Loucy (cell line): ENCODE measurements at regions not wholly inside any gene's neighbourhood (a gene's known extent, or its start where the extent isn't known, plus 50 kb on each side); places are given as distances from the start of the nearest gene placed in this dataset.

Experiments
- H2AFZ ChIP-seq: fragments of 200-600 bp; sonication (generic); 2 replicates; pipeline ENCODE4 v1.6.0; 2016; ENCODE audit warnings: antibody characterized with exemption, mild to moderate bottlenecking, low read length, moderate library complexity
- H3F3A ChIP-seq: fragments of 200-600 bp; 2 replicates; pipeline ENCODE4 v1.6.0; 2016; ENCODE audit warnings: antibody characterized with exemption, low read depth, mild to moderate bottlenecking
- H3K27me3 ChIP-seq: fragments of 200-600 bp; sonication (generic); 2 replicates; pipeline ENCODE4 v1.6.1; 2014; ENCODE audit warnings: low read length, mild to moderate bottlenecking; ENCODE audit not compliant: insufficient read depth, poor library complexity, severe bottlenecking
- H3K36me3 ChIP-seq: fragments of 200-600 bp; sonication (generic); 2 replicates; pipeline ENCODE4 v1.6.1; 2016; ENCODE audit warnings: low read length; ENCODE audit not compliant: insufficient read depth
- H3K4me1 ChIP-seq: fragments of 200-600 bp; sonication (generic); 2 replicates; pipeline ENCODE4 v1.5.1; 2014; ENCODE audit warnings: low read length, mild to moderate bottlenecking; ENCODE audit not compliant: insufficient read depth, poor library complexity, severe bottlenecking
- H3K4me2 ChIP-seq: fragments of 200-600 bp; sonication (generic); 2 replicates; pipeline ENCODE4 v1.6.0; 2014; ENCODE audit warnings: antibody characterized with exemption, low read length, low read depth, mild to moderate bottlenecking; ENCODE audit not compliant: poor library complexity, severe bottlenecking
- H3K4me3 ChIP-seq: fragments of 200-600 bp; sonication (generic); 2 replicates; pipeline ENCODE4 v1.5.1; 2014; ENCODE audit warnings: low read length, mild to moderate bottlenecking, mixed read lengths; ENCODE audit not compliant: poor library complexity, severe bottlenecking
- H3K79me2 ChIP-seq: fragments of 200-600 bp; sonication (generic); 2 replicates; pipeline ENCODE4 v1.6.1; 2014; ENCODE audit warnings: low read length; ENCODE audit not compliant: insufficient read depth
- H3K9ac ChIP-seq: fragments of 200-600 bp; sonication (generic); 2 replicates; pipeline ENCODE4 v1.6.0; 2014; ENCODE audit warnings: mild to moderate bottlenecking, low read depth, low read length, moderate library complexity; ENCODE audit not compliant: poor library complexity, severe bottlenecking
- H3K9me2 ChIP-seq: fragments of 200-600 bp; sonication (generic); replicated peaks from 2 replicates; pipeline ENCODE4 v1.6.1; 2016; ENCODE audit warnings: low read depth, low read length, mixed read lengths
- H3K9me3 ChIP-seq: fragments of 200-600 bp; sonication (generic); 2 replicates; pipeline ENCODE4 v1.6.1; 2014; ENCODE audit warnings: mild to moderate bottlenecking, antibody characterized with exemption, low read length, low read depth; ENCODE audit not compliant: insufficient read depth
- H4K20me1 ChIP-seq: fragments of 200-600 bp; sonication (generic); 2 replicates; pipeline ENCODE4 v1.6.0; 2014; ENCODE audit warnings: antibody characterized with exemption, low read length, mild to moderate bottlenecking; ENCODE audit not compliant: insufficient read depth, poor library complexity, severe bottlenecking
- EZH2phosphoT487 ChIP-seq: fragments of 200-600 bp; IDR thresholded peaks from 2 replicates; pipeline ENCODE4 v1.6.1; 2018; ENCODE audit warnings: antibody characterized with exemption, mild to moderate bottlenecking, moderate library complexity, borderline replicate concordance
- TF ChIP-seq, protein P1 (sequence below): fragments of 200-600 bp; sonication (generic); conservative IDR thresholded peaks from 2 replicates; pipeline ENCODE4 v1.5.1; 2014; ENCODE audit warnings: mild to moderate bottlenecking, antibody characterized with exemption, low read length

DNA sequence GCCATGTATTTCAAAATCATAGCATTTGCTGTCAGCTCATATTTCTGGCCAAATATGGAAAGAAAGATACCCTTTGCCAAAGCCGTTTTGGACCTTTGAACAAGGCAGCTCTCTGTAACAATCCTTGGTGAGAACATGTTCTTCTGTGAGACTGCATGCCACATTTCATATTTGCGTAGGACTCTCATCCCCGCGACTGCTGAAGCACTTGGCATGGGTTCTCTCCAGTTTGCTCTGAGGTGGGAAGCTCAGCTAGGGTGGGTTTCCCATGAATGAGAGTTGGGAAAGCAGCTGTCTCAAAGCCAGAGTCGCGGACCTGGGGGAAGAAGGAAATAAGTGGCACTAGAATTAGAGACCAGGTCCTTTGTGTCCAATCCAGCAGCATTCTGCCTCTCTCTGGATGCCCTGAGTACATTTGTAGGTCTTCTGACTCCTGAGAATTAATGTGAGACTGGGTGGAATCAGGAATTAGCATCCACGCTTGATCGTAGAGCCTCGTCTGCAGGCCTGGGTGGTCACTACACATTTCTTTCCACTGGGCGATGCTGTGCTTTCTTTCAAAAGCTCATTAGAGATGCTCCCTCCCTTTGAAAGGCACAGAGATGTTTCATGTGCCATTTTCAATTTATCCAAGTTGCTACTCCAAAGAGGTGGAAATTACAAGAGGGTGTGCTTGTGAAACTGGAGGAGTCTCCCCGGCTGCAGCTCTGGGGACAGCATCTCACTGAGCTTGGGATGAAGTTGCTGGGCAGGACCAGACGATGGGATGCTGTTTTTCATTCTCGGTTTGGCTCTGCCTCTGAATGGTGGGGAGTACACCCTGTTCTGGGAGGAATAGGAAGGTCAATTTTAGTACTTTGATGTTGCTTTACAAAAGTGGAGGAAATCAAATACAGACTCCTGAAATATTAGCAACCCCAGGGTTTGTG, 197.2 kb downstream of the GADD45G start:
- H3K4me3 ChIP-seq: no peak overlapping the region
- H4K20me1 ChIP-seq: no peaks in the 10 kb centered on the region
- no peaks in the 10 kb centered on the region for H3K36me3 ChIP-seq
- H2AFZ ChIP-seq: no peak overlapping the region
- no peaks in the 10 kb centered on the region for H3K9me3 ChIP-seq
- H3K9me2 ChIP-seq: no peaks in the 10 kb centered on the region
- no peaks in the 10 kb centered on the region for H3K79me2 ChIP-seq
- H3K4me1 ChIP-seq: no peaks in the 10 kb centered on the region
- H3K9ac ChIP-seq: no peak overlapping the region
- H3K27me3 ChIP-seq: no peaks in the 10 kb centered on the region
- H3F3A ChIP-seq: no peaks in the 10 kb centered on the region
- no peak overlapping the region for H3K4me2 ChIP-seq
- TF ChIP-seq, protein P1, sequence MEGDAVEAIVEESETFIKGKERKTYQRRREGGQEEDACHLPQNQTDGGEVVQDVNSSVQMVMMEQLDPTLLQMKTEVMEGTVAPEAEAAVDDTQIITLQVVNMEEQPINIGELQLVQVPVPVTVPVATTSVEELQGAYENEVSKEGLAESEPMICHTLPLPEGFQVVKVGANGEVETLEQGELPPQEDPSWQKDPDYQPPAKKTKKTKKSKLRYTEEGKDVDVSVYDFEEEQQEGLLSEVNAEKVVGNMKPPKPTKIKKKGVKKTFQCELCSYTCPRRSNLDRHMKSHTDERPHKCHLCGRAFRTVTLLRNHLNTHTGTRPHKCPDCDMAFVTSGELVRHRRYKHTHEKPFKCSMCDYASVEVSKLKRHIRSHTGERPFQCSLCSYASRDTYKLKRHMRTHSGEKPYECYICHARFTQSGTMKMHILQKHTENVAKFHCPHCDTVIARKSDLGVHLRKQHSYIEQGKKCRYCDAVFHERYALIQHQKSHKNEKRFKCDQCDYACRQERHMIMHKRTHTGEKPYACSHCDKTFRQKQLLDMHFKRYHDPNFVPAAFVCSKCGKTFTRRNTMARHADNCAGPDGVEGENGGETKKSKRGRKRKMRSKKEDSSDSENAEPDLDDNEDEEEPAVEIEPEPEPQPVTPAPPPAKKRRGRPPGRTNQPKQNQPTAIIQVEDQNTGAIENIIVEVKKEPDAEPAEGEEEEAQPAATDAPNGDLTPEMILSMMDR: no peak
- no peak for TF ChIP-seq EZH2phosphoT487

GRCh38 chr9:89802781-89803355, 198.1 kb downstream of the GADD45G start:
- Histone ChIP-seq H3K4me3 (no peak overlapping the region), H3K79me2 (no peaks in the 10 kb centered on the region), H3K36me3 (no peaks in the 10 kb centered on the region), H3K9ac (no peak overlapping the region), H3K4me1 (no peaks in the 10 kb centered on the region), H3K9me3 (no peaks in the 10 kb centered on the region), H3F3A (no peaks in the 10 kb centered on the region), H3K9me2 (no peaks in the 10 kb centered on the region), H3K4me2 (no peak overlapping the region), H2AFZ (no peak overlapping the region), H3K27me3 (no peaks in the 10 kb centered on the region), H4K20me1 (no peaks in the 10 kb centered on the region)
- TF ChIP-seq, protein P1: no peak
- no peak for TF ChIP-seq EZH2phosphoT487

- H3K9me2 ChIP-seq: no peaks in the 10 kb centered on the region
- H3K4me1 ChIP-seq: no peaks in the 10 kb centered on the region
- no peak overlapping the region for H3K9ac ChIP-seq
- H3K36me3 ChIP-seq: no peaks in the 10 kb centered on the region
- no peaks in the 10 kb centered on the region for H3K27me3 ChIP-seq
- H4K20me1 ChIP-seq: no peaks in the 10 kb centered on the region
- no peaks in the 10 kb centered on the region for H3K9me3 ChIP-seq
- H3K79me2 ChIP-seq: no peaks in the 10 kb centered on the region
- no peak for TF ChIP-seq EZH2phosphoT487
- TF ChIP-seq, protein P1: no peak
- no peak overlapping the region for H3K4me3 ChIP-seq
- H2AFZ ChIP-seq: no peak overlapping the region
- H3F3A ChIP-seq: no peaks in the 10 kb centered on the region
- H3K4me2 ChIP-seq: no peak overlapping the region
These were observed 198.6 kb downstream of the GADD45G start for GRCh38 chr9:89803403-89803802.
